Gastroesophageal sphincter (tissue), 3 donors: ENCODE measurements at regions not wholly inside any gene's neighbourhood (a gene's known extent, or its start where the extent isn't known, plus 50 kb on each side); places are given as distances from the start of the nearest gene placed in this dataset.

Source experiments
- POLR2AphosphoS5 ChIP-seq: sonication (generic); formaldehyde crosslinking; IDR thresholded peaks from one replicate; pipeline ENCODE4 v1.6.1; 2017; ENCODE audit warnings: antibody characterized with exemption
- TF ChIP-seq, protein P1 (sequence below), 4 experiments: fragments of 200-600 bp in 2 of 4; fragments of 450-650 bp in 2 of 4; sonication (generic) in 1 of 4; IDR thresholded peaks; one replicate each; pipeline ENCODE4 v1.5.1; 2017 to 2019; ENCODE audit warnings: antibody characterized with exemption in 4 of 4, mild to moderate bottlenecking in 2 of 4, moderate library complexity in 2 of 4

DNA sequence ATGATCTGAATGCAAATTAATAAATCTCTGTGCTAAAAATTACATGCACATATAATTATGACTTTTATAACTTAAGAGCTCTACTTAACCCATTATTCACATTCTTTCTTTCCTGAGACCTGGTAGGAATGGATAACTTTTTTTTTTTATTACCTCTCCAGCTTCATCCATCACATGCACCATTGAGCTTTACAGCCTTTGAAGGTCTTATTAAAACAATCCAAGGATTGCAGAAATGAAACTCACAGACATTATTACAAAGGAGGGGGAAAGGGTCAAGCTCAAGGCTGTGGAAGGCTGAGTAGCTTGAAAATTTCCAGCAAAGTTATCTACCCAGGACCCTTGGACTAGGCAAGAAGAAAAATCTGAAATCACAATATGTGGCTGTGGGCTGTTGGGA is 202.5 kb upstream of the GRIP1 start:
- TF ChIP-seq, protein P1, sequence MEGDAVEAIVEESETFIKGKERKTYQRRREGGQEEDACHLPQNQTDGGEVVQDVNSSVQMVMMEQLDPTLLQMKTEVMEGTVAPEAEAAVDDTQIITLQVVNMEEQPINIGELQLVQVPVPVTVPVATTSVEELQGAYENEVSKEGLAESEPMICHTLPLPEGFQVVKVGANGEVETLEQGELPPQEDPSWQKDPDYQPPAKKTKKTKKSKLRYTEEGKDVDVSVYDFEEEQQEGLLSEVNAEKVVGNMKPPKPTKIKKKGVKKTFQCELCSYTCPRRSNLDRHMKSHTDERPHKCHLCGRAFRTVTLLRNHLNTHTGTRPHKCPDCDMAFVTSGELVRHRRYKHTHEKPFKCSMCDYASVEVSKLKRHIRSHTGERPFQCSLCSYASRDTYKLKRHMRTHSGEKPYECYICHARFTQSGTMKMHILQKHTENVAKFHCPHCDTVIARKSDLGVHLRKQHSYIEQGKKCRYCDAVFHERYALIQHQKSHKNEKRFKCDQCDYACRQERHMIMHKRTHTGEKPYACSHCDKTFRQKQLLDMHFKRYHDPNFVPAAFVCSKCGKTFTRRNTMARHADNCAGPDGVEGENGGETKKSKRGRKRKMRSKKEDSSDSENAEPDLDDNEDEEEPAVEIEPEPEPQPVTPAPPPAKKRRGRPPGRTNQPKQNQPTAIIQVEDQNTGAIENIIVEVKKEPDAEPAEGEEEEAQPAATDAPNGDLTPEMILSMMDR (IDR thresholded peaks at IDR 0.05), result no peak
- no peak for TF ChIP-seq POLR2AphosphoS5
